ENCODE measurements at regions not wholly inside any gene's neighbourhood (a gene's known extent, or its start where the extent isn't known, plus 50 kb on each side); places are given as distances from the start of the nearest gene placed in this dataset.
"Not testable (repeated sequence)": the region's sequence is repeated elsewhere in the genome, so short reads cannot be mapped to it uniquely, and the experiment has no call there.

GRCh38 chr13:63551731-63552130 lies 2136.1 kb upstream of the PCDH20 start:
- DNase-seq: no peak

- no peak for DNase-seq
Observed at GRCh38 chr13:63546524-63546923, 2130.9 kb upstream of the PCDH20 start.

- no peak for DNase-seq
Observed at GRCh38 chr13:63542770-63543169, 2127.1 kb upstream of the PCDH20 start.

- no peak for DNase-seq
Observed at GRCh38 chr13:63541336-63541735, 2125.7 kb upstream of the PCDH20 start.

GRCh38 chr13:63540061-63540460 lies 2124.4 kb upstream of the PCDH20 start:
- no peak for DNase-seq

GRCh38 chr13:63517371-63517770 lies 2101.7 kb upstream of the PCDH20 start:
- no peak for DNase-seq

- no peak for DNase-seq
Observed at GRCh38 chr13:63516124-63516523, 2100.5 kb upstream of the PCDH20 start.

GRCh38 chr13:63514886-63515285 lies 2099.2 kb upstream of the PCDH20 start:
- DNase-seq: no peak

- DNase-seq: no peak
Observed at GRCh38 chr13:63512095-63512494, 2096.4 kb upstream of the PCDH20 start.

- no peak for DNase-seq
Observed at GRCh38 chr13:63501702-63502101, 2086.1 kb upstream of the PCDH20 start.

GRCh38 chr13:63497601-63498000 lies 2082.0 kb upstream of the PCDH20 start:
- DNase-seq: no peak

- DNase-seq: no peak
Observed at GRCh38 chr13:63492604-63493003, 2077.0 kb upstream of the PCDH20 start.

- DNase-seq: no peak
Observed at GRCh38 chr13:63490149-63490548, 2074.5 kb upstream of the PCDH20 start.

- no peak for DNase-seq
Observed at GRCh38 chr13:63481334-63481733, 2065.7 kb upstream of the PCDH20 start.

GRCh38 chr13:63472711-63473110 lies 2057.1 kb upstream of the PCDH20 start:
- DNase-seq: no peak

- no peak for DNase-seq
Observed at GRCh38 chr13:63463782-63464610, 2048.3 kb upstream of the PCDH20 start.

GRCh38 chr13:63460462-63461090 lies 2044.9 kb upstream of the PCDH20 start:
- DNase-seq: no peak

GRCh38 chr13:63457186-63457585 lies 2041.5 kb upstream of the PCDH20 start:
- DNase-seq: no peak

GRCh38 chr13:63455938-63456337 lies 2040.3 kb upstream of the PCDH20 start:
- peak in 1 of 2 experiments; percentile 12 for DNase-seq

- DNase-seq: no peak
Observed at GRCh38 chr13:63449550-63449949, 2033.9 kb upstream of the PCDH20 start.

GRCh38 chr13:63448692-63449091 lies 2033.0 kb upstream of the PCDH20 start:
- DNase-seq: no peak

- no peak for DNase-seq
Observed at GRCh38 chr13:63446329-63446728, 2030.7 kb upstream of the PCDH20 start.

- not testable (repeated sequence) for DNase-seq
Observed at GRCh38 chr13:63444225-63444624, 2028.6 kb upstream of the PCDH20 start.

- no peak for DNase-seq
Observed at GRCh38 chr13:63438951-63439350, 2023.3 kb upstream of the PCDH20 start.

GRCh38 chr13:63436325-63436668 lies 2020.6 kb upstream of the PCDH20 start:
- no peak for DNase-seq
